Esophagus squamous epithelium (tissue), 5 donors: ENCODE measurements at regions not wholly inside any gene's neighbourhood (a gene's known extent, or its start where the extent isn't known, plus 50 kb on each side); places are given as distances from the start of the nearest gene placed in this dataset.

Source experiments
- DNase-seq: peaks from one replicate; lab custom pipeline; 2025; lab: John Stamatoyannopoulos, UW
- H3K27ac ChIP-seq, 4 donors: fragments of 200-600 bp; sonication (generic); one replicate each; pipeline ENCODE4 v1.5.1; 2016 to 2019; ENCODE audit warnings: mild to moderate bottlenecking in 1 of 4
- H3K27me3 ChIP-seq, 4 donors: fragments of 200-600 bp; sonication (generic); 1 replicate in 3 of 4; 2 replicates in 1 of 4; pipeline versions ENCODE4 v1.5.1 to v1.6.0; 2017 to 2021; ENCODE audit warnings: antibody characterized with exemption in 1 of 4
- H3K36me3 ChIP-seq, 3 donors: fragments of 200-600 bp; sonication (generic); one replicate each; pipeline ENCODE4 v1.5.1; 2016 to 2019
- H3K4me1 ChIP-seq, 3 donors: fragments of 200-600 bp; sonication (generic); one replicate each; pipeline ENCODE4 v1.5.1; 2017 to 2019
- H3K4me3 ChIP-seq, 4 donors: fragments of 200-600 bp; sonication (generic); 1 replicate in 3 of 4; 2 replicates in 1 of 4; pipeline ENCODE4 v1.5.1; 2016 to 2019; ENCODE audit warnings: mild to moderate bottlenecking in 2 of 4, moderate library complexity in 1 of 4
- H3K9me3 ChIP-seq, 3 donors: fragments of 200-600 bp; sonication (generic); one replicate each; pipeline ENCODE4 v1.5.1; 2016 to 2019
- POLR2A ChIP-seq, 4 donors: fragments of 450-650 bp; IDR thresholded peaks; one replicate each; pipeline ENCODE4 v1.6.1; 2017; ENCODE audit warnings: antibody characterized with exemption in 4 of 4, mild to moderate bottlenecking in 4 of 4, moderate library complexity in 3 of 4
- WGBS, 2 donors: methylation state at CpG; one replicate each; pipeline ENCODE4 v1.1.5; 2018; 5-methylcytosine and 5-hydroxymethylcytosine counted together
- intact Hi-C: fragments of 100-400 bp; cut with DNase I; formaldehyde crosslinking; loops from one replicate; pipeline ENCODE4 v1.15.0; 2022
- TF ChIP-seq, protein P1 (sequence below), 6 experiments: fragments of 450-650 bp in 4 of 6; fragments of 200-600 bp in 2 of 6; sonication (generic) in 2 of 6; IDR thresholded peaks; one replicate each; pipeline ENCODE4 v1.5.1; 2016 to 2019; ENCODE audit warnings: antibody characterized with exemption in 6 of 6, mild to moderate bottlenecking in 4 of 6, moderate library complexity in 4 of 6
- donor health status: DM: yes; HTN: yes; CAD: no.

DNA sequence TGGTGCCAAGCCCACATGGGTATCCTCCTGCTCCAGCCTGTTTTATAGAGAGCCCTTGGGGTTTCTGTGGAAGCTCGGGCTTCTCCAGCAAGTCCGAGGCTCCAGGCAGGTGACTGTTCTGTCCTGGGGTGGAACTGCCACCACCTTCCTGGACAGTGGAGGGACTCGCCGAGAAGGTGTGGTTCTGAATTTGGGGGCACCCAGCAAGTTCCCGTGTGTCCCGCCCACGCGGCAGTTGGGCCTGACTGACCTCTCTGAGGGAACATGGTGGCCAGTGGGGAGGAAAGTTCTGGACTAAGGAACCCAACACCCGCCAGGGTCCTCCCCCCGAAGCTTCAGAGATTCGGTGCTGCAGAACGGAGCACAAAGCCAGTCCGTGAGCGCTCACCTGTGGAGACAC is 158.1 kb upstream of the C1orf174 start:
- Histone ChIP-seq H3K9me3 (no peaks in the 10 kb centered on the region), H3K36me3 (no peaks in the 10 kb centered on the region), H3K27me3 (peaks cover 0 to 21% (median 0%) of the 10 kb centered on the region in 4 donors), H3K4me1 (no peaks in the 10 kb centered on the region), H3K4me3 (no peak overlapping the region), H3K27ac (no peak overlapping the region)
- WGBS, 2 donors = 96 to 100% methylated on average over 2 to 4 of the region's 14 CpGs
- TF ChIP-seq, protein P1, sequence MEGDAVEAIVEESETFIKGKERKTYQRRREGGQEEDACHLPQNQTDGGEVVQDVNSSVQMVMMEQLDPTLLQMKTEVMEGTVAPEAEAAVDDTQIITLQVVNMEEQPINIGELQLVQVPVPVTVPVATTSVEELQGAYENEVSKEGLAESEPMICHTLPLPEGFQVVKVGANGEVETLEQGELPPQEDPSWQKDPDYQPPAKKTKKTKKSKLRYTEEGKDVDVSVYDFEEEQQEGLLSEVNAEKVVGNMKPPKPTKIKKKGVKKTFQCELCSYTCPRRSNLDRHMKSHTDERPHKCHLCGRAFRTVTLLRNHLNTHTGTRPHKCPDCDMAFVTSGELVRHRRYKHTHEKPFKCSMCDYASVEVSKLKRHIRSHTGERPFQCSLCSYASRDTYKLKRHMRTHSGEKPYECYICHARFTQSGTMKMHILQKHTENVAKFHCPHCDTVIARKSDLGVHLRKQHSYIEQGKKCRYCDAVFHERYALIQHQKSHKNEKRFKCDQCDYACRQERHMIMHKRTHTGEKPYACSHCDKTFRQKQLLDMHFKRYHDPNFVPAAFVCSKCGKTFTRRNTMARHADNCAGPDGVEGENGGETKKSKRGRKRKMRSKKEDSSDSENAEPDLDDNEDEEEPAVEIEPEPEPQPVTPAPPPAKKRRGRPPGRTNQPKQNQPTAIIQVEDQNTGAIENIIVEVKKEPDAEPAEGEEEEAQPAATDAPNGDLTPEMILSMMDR (IDR thresholded peaks at IDR 0.05) = no peak
- no peak for TF ChIP-seq POLR2A (IDR thresholded peaks at IDR 0.05)
- intact Hi-C loops = no loop called here
- no peak for DNase-seq

DNA sequence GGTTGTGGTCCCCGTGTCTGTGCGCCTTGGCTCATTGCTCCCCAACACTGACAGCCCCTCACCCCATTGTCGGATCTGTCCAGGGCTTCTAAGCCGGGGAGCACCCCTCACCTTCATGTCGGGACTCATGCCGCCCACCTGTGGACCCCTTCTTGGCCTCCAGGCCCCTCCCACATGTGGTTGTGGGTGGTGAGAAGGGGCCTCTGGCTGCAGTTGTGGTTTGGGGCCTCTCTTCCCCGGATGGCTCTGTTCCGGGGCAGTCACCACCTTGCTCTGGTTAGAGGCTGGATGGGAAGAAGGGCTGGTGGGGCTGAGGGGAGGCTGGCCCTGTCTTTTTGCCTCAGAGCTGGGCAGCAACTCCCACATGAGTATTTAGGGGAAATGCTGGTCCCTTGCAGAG is 158.6 kb upstream of the C1orf174 start:
- Histone ChIP-seq H3K9me3 (no peaks in the 10 kb centered on the region), H3K27ac (no peak overlapping the region), H3K36me3 (no peaks in the 10 kb centered on the region), H3K4me3 (no peak overlapping the region), H3K27me3 (peaks cover 0 to 17% (median 0%) of the 10 kb centered on the region in 4 donors), H3K4me1 (no peaks in the 10 kb centered on the region)
- no peak for DNase-seq
- TF ChIP-seq, protein P1 (IDR thresholded peaks at IDR 0.05) = no peak
- no peak for TF ChIP-seq POLR2A (IDR thresholded peaks at IDR 0.05)
- intact Hi-C loops = no loop called here
- 84 to 100% methylated on average over 1 to 5 of the region's 8 CpGs for WGBS, 2 donors

DNA sequence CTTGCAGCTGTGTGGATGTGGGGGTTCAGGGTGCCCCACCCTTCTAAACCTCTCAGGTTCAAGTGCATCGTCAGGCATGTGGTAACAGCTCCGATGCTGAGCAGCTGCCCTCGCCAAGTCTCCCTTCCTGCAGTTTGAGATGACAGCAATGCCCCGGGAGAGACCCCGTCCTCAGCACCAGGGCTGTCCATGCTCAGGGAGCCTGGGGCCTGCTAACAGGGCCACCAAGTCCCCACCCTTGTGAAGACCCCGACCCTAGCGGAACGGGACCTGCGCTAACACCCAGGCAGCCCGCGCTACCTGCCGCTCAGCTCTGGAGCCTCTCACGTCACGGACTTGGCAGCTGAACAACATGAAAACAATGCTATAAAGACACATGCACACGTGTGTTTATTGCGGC is 159.2 kb upstream of the C1orf174 start:
- WGBS, 2 donors = 75 to 78% methylated on average over 10 to 14 of the region's 16 CpGs
- TF ChIP-seq, protein P1 (IDR thresholded peaks at IDR 0.05) = no peak
- TF ChIP-seq POLR2A (IDR thresholded peaks at IDR 0.05) = no peak
- Histone ChIP-seq H3K4me1 (no peaks in the 10 kb centered on the region), H3K36me3 (no peaks in the 10 kb centered on the region), H3K27ac (no peak overlapping the region), H3K9me3 (no peaks in the 10 kb centered on the region), H3K4me3 (no peak overlapping the region), H3K27me3 (peaks cover 0 to 15% (median 0%) of the 10 kb centered on the region in 4 donors)
- DNase-seq = no peak
- intact Hi-C loops = no loop called here

DNA sequence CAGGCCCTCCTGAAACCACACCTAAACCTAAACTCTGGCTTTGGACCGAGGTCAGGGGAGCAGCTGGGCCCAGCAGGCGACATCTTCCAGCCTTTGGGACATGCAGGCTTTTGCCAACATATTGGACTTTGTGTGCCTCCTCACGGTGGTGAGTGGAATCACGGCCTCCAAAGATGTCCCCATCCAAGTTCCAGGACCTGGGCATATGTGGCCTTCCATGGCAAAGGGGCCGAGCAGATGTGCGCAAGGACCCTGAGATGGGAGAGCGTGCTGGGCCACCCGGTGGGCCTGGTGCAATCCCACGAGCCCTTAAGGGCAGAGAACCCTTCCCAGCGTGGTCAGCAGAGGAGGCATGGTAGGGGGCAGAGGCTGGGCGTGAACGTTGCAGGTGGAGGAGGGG is 160.8 kb upstream of the C1orf174 start:
- H3K9me3 ChIP-seq = peaks cover 0 to 6% (median 0%) of the 10 kb centered on the region in 3 donors
- H3K4me1 ChIP-seq = no peaks in the 10 kb centered on the region
- H3K27me3 ChIP-seq = peaks cover 0 to 9% (median 0%) of the 10 kb centered on the region in 4 donors
- intact Hi-C loops = no loop called here
- no peak for TF ChIP-seq POLR2A (IDR thresholded peaks at IDR 0.05)
- TF ChIP-seq, protein P1 (IDR thresholded peaks at IDR 0.05) = no peak
- H3K4me3 ChIP-seq = no peak overlapping the region
- WGBS, 2 donors = 69 to 84% methylated on average over 5 to 6 of the region's 12 CpGs
- H3K36me3 ChIP-seq = no peaks in the 10 kb centered on the region
- DNase-seq = no peak
- no peak overlapping the region for H3K27ac ChIP-seq

DNA sequence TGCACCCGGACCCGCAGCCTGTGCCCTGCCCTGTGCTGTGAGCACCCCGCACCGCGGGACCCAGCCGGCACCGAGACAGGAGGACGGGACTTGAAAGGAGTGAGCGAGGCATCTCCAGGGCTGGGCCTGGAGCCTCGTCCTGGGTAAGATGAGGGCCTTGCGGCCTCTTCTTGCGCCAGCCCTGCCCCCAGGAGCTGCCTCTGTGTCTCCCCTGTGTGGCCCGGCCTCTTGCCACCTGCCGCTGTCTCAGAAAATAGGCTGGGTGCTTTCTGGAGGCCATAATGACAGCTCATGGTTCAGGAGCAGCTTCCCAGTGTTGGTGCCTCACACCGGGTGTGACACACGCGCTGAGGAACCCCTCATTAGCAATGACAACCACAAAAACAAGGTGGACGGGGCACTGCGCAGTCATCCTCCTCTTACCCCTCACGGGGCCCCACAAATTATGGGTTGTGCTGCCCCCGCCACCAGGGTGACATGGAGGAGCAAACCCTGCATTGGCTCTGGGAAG is 161.5 kb upstream of the C1orf174 start:
- no peak overlapping the region for H3K4me3 ChIP-seq
- no peak for DNase-seq
- 73 to 85% methylated on average over 12 to 16 of the region's 21 CpGs for WGBS, 2 donors

More for the DNA sequence above, 161.5 kb upstream of the C1orf174 start:
- Histone ChIP-seq H3K36me3 (no peaks in the 10 kb centered on the region), H3K9me3 (peaks cover 0 to 8% (median 0%) of the 10 kb centered on the region in 3 donors), H3K4me1 (no peaks in the 10 kb centered on the region), H3K27me3 (peaks cover 0 to 9% (median 0%) of the 10 kb centered on the region in 4 donors), H3K27ac (no peak overlapping the region)
- TF ChIP-seq POLR2A (IDR thresholded peaks at IDR 0.05) = no peak
- TF ChIP-seq, protein P1 (IDR thresholded peaks at IDR 0.05) = no peak
- intact Hi-C loops = no loop called here
